ENCODE measurements at regions not wholly inside any gene's neighbourhood (a gene's known extent, or its start where the extent isn't known, plus 50 kb on each side); places are given as distances from the start of the nearest gene placed in this dataset.
A peak's percentile ranks its signal among the peaks of the same experiment; 100 is the strongest.

GRCh38 chr9:99393993-99394392 is 171.9 kb downstream of the SEC61B start:
- in situ Hi-C loops (cut with MboI): no loop called here
- 58 to 62% methylated on average over 3 of the region's 3 CpGs for WGBS, 2 experiments (ENCODE audit: low coverage in 1 of 2, low lambda C conversion rate in 2 of 2, missing lambda C conversion rate in 2 of 2)
- H3K27ac ChIP-seq: no peak overlapping the region

DNA sequence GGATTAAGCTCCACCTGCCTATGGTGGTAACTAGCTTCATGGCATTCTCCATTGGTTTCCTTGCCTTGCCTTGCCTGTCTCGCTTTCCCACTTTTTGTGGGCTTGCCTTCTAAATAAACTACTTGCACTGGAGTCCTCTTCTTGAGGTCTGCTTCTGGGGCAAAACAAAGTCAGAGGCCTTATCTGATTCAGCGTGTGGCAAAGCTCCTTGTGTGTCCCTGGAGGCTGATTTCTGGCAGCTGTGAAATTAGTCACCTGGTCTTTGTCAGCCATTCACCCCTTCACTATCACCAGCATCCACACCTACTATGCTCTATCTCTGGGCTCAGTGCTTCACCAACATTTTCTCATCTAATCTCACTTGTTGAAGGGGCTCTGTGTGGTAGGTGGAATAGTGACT is 176.2 kb downstream of the SEC61B start:
- no peaks in the 10 kb centered on the region for H3K79me2 ChIP-seq (ENCODE audit: insufficient read depth)
- H3K9me2 ChIP-seq (ENCODE audit: insufficient read depth): no peaks in the 10 kb centered on the region
- H2AFZ ChIP-seq: no peak overlapping the region
- in situ Hi-C loops (cut with MboI): no loop called here
- H3K4me2 ChIP-seq (ENCODE audit: unreplicated experiment): no peak overlapping the region
- H3K27me3 ChIP-seq (replicated peaks; ENCODE audit: insufficient read depth): no peaks in the 10 kb centered on the region; the same call in 1 of the 2 replicates
- peak; percentile 27 for DNase-seq
- WGBS, 2 experiments (ENCODE audit: low coverage in 1 of 2, low lambda C conversion rate in 2 of 2, missing lambda C conversion rate in 2 of 2): 81 to 82% methylated on average over 2 of the region's 2 CpGs
- no peaks in the 10 kb centered on the region for H3K9me3 ChIP-seq (ENCODE audit: low read depth)
- H3K27ac ChIP-seq: no peak overlapping the region
- H3K9ac ChIP-seq: no peak overlapping the region
- H3K4me3 ChIP-seq: no peak overlapping the region
- H3K36me3 ChIP-seq (ENCODE audit: low read depth): no peaks in the 10 kb centered on the region
- TF ChIP-seq EZH2phosphoT487 (IDR thresholded peaks at IDR 0.05; ENCODE audit: insufficient read depth, low read depth) (no peak), EZH2 (IDR thresholded peaks at IDR 0.05; ENCODE audit: insufficient read depth, poor library complexity, severe bottlenecking) (no peak)
- H3K4me1 ChIP-seq (ENCODE audit: insufficient read depth): no peaks in the 10 kb centered on the region
- no peaks in the 10 kb centered on the region for H3F3A ChIP-seq (ENCODE audit: insufficient read depth)
- no peaks in the 10 kb centered on the region for H4K20me1 ChIP-seq (ENCODE audit: insufficient read depth)

More at GRCh38 chr9:99393993-99394392, 171.9 kb downstream of the SEC61B start:
- no peak for TF ChIP-seq EZH2 (IDR thresholded peaks at IDR 0.05; ENCODE audit: insufficient read depth, poor library complexity, severe bottlenecking)
- TF ChIP-seq EZH2phosphoT487 (IDR thresholded peaks at IDR 0.05; ENCODE audit: insufficient read depth, low read depth): no peak
- Histone ChIP-seq H3F3A (ENCODE audit: insufficient read depth) (no peaks in the 10 kb centered on the region), H3K79me2 (ENCODE audit: insufficient read depth) (no peaks in the 10 kb centered on the region), H3K9me2 (ENCODE audit: insufficient read depth) (no peaks in the 10 kb centered on the region), H3K9me3 (ENCODE audit: low read depth) (no peaks in the 10 kb centered on the region), H4K20me1 (ENCODE audit: insufficient read depth) (no peaks in the 10 kb centered on the region), H3K36me3 (ENCODE audit: low read depth) (no peaks in the 10 kb centered on the region), H3K27me3 (replicated peaks; ENCODE audit: insufficient read depth) (no peaks in the 10 kb centered on the region), H2AFZ (no peak overlapping the region), H3K4me3 (no peak overlapping the region), H3K4me1 (ENCODE audit: insufficient read depth) (no peaks in the 10 kb centered on the region; the same call in 1 of the 2 replicates), H3K4me2 (ENCODE audit: unreplicated experiment) (no peak overlapping the region), H3K9ac (no peak overlapping the region)
- DNase-seq: no peak

- Histone ChIP-seq H3K9ac (no peak overlapping the region), H3K4me3 (no peak overlapping the region), H2AFZ (no peak overlapping the region), H3K9me3 (ENCODE audit: low read depth) (no peaks in the 10 kb centered on the region), H3K4me2 (ENCODE audit: unreplicated experiment) (no peak overlapping the region), H4K20me1 (ENCODE audit: insufficient read depth) (no peaks in the 10 kb centered on the region), H3F3A (ENCODE audit: insufficient read depth) (no peaks in the 10 kb centered on the region), H3K27me3 (replicated peaks; ENCODE audit: insufficient read depth) (no peaks in the 10 kb centered on the region; the same call in 1 of the 2 replicates), H3K79me2 (ENCODE audit: insufficient read depth) (no peaks in the 10 kb centered on the region), H3K4me1 (ENCODE audit: insufficient read depth) (no peaks in the 10 kb centered on the region), H3K27ac (no peak overlapping the region), H3K9me2 (ENCODE audit: insufficient read depth) (no peaks in the 10 kb centered on the region), H3K36me3 (ENCODE audit: low read depth) (no peaks in the 10 kb centered on the region)
- 82 to 84% methylated on average over 5 of the region's 5 CpGs for WGBS, 2 experiments (ENCODE audit: low coverage in 1 of 2, low lambda C conversion rate in 2 of 2, missing lambda C conversion rate in 2 of 2)
- in situ Hi-C loops (cut with MboI): no loop called here
- DNase-seq: no peak
- TF ChIP-seq EZH2phosphoT487 (IDR thresholded peaks at IDR 0.05; ENCODE audit: insufficient read depth, low read depth) (no peak), EZH2 (IDR thresholded peaks at IDR 0.05; ENCODE audit: insufficient read depth, poor library complexity, severe bottlenecking) (no peak)
Measured at GRCh38 chr9:99399474-99399873, 177.4 kb downstream of the SEC61B start.

GRCh38 chr9:99400184-99400731 is 178.2 kb downstream of the SEC61B start:
- 79 to 87% methylated on average over 5 of the region's 5 CpGs for WGBS, 2 experiments (ENCODE audit: low coverage in 1 of 2, low lambda C conversion rate in 2 of 2, missing lambda C conversion rate in 2 of 2)
- H3K36me3 ChIP-seq (ENCODE audit: low read depth): no peaks in the 10 kb centered on the region
- no peak overlapping the region for H3K27ac ChIP-seq
- H4K20me1 ChIP-seq (ENCODE audit: insufficient read depth): no peaks in the 10 kb centered on the region
- no peak overlapping the region for H3K4me2 ChIP-seq (ENCODE audit: unreplicated experiment)
- no peaks in the 10 kb centered on the region for H3K9me3 ChIP-seq (ENCODE audit: low read depth)
- no peaks in the 10 kb centered on the region; the same call in 1 of the 2 replicates for H3K27me3 ChIP-seq (replicated peaks; ENCODE audit: insufficient read depth)
- H3F3A ChIP-seq (ENCODE audit: insufficient read depth): no peaks in the 10 kb centered on the region
- no peak for DNase-seq
- no peak overlapping the region for H2AFZ ChIP-seq
- H3K79me2 ChIP-seq (ENCODE audit: insufficient read depth): no peaks in the 10 kb centered on the region
- no peak overlapping the region for H3K9ac ChIP-seq
- H3K4me1 ChIP-seq (ENCODE audit: insufficient read depth): no peaks in the 10 kb centered on the region
- TF ChIP-seq EZH2phosphoT487 (IDR thresholded peaks at IDR 0.05; ENCODE audit: insufficient read depth, low read depth) (no peak), EZH2 (IDR thresholded peaks at IDR 0.05; ENCODE audit: insufficient read depth, poor library complexity, severe bottlenecking) (no peak)
- in situ Hi-C loops (cut with MboI): no loop called here
- H3K4me3 ChIP-seq: no peak overlapping the region
- H3K9me2 ChIP-seq (ENCODE audit: insufficient read depth): no peaks in the 10 kb centered on the region
